GM23248 (cell line): ENCODE measurements at regions not wholly inside any gene's neighbourhood (a gene's known extent, or its start where the extent isn't known, plus 50 kb on each side); places are given as distances from the start of the nearest gene placed in this dataset.

Source experiments
- DNase-seq: peaks from one replicate; pipeline ENCODE4 v3.0.0-alpha.2; 2015
- H2AFZ ChIP-seq: fragments of 200-600 bp; sonication (generic); 2 replicates; pipeline ENCODE4 v1.6.1; 2016; ENCODE audit warnings: antibody characterized with exemption
- H3F3A ChIP-seq: fragments of 200-600 bp; sonication (generic); 2 replicates; pipeline ENCODE4 v1.6.1; 2016; ENCODE audit warnings: mild to moderate bottlenecking, antibody characterized with exemption, mixed run types; ENCODE audit not compliant: insufficient read depth
- H3K27ac ChIP-seq: fragments of 200-600 bp; sonication (generic); 2 replicates; pipeline ENCODE4 v1.5.1; 2016; ENCODE audit warnings: mild to moderate bottlenecking
- H3K27me3 ChIP-seq: fragments of 200-600 bp; sonication (generic); replicated peaks from 2 replicates; pipeline ENCODE4 v1.6.1; 2016; ENCODE audit warnings: mild to moderate bottlenecking; ENCODE audit not compliant: insufficient read depth
- H3K36me3 ChIP-seq: fragments of 200-600 bp; sonication (generic); 2 replicates; pipeline ENCODE4 v1.6.1; 2016; ENCODE audit warnings: low read depth, mild to moderate bottlenecking
- H3K4me1 ChIP-seq: fragments of 200-600 bp; sonication (generic); 2 replicates; pipeline ENCODE4 v1.6.1; 2016; ENCODE audit warnings: mild to moderate bottlenecking; ENCODE audit not compliant: insufficient read depth
- H3K4me2 ChIP-seq: fragments of 200-600 bp; sonication (generic); one replicate; pipeline ENCODE4 v1.6.1; 2016; ENCODE audit warnings: mild to moderate bottlenecking; ENCODE audit not compliant: unreplicated experiment
- H3K4me3 ChIP-seq: fragments of 200-600 bp; sonication (generic); 2 replicates; pipeline ENCODE4 v1.5.1; 2016; ENCODE audit warnings: mild to moderate bottlenecking
- H3K79me2 ChIP-seq: fragments of 200-600 bp; sonication (generic); 2 replicates; pipeline ENCODE4 v1.6.1; 2016; ENCODE audit warnings: mild to moderate bottlenecking; ENCODE audit not compliant: insufficient read depth
- H3K9ac ChIP-seq: fragments of 200-600 bp; sonication (generic); 2 replicates; pipeline ENCODE4 v1.6.1; 2016; ENCODE audit warnings: mild to moderate bottlenecking
- H3K9me2 ChIP-seq: fragments of 200-600 bp; sonication (generic); 2 replicates; pipeline ENCODE4 v1.6.1; 2016; ENCODE audit warnings: mixed run types, mild to moderate bottlenecking, moderate library complexity; ENCODE audit not compliant: insufficient read depth
- H3K9me3 ChIP-seq: fragments of 200-600 bp; sonication (generic); one replicate; pipeline ENCODE4 v1.6.1; 2017; ENCODE audit warnings: low read depth
- H4K20me1 ChIP-seq: fragments of 200-600 bp; sonication (generic); 2 replicates; pipeline ENCODE4 v1.6.0; 2016; ENCODE audit not compliant: insufficient read depth
- EZH2 ChIP-seq: fragments of 200-600 bp; sonication (generic); IDR thresholded peaks from 2 replicates; pipeline ENCODE4 v1.6.1; 2018; ENCODE audit warnings: antibody characterized with exemption, mild to moderate bottlenecking; ENCODE audit not compliant: insufficient read depth, poor library complexity, severe bottlenecking
- EZH2phosphoT487 ChIP-seq: fragments of 200-600 bp; sonication (generic); IDR thresholded peaks from 2 replicates; pipeline ENCODE4 v1.6.1; 2018; ENCODE audit warnings: antibody characterized with exemption, moderate library complexity, mild to moderate bottlenecking, low read depth; ENCODE audit not compliant: insufficient read depth
- WGBS, 2 experiments: methylation state at CpG; one replicate each; pipeline ENCODE4 v1.1.6; 2015 to 2017; ENCODE audit warnings: low lambda C conversion rate in 2 of 2, low coverage in 1 of 2; ENCODE audit errors: missing lambda C conversion rate in 2 of 2; 5-methylcytosine and 5-hydroxymethylcytosine counted together
- in situ Hi-C: fragments of 300-500 bp; cut with MboI; formaldehyde crosslinking; loops from 2 replicates; pipeline ENCODE4 v1.15.0; 2020

GRCh38 chr10:131438665-131439064 lies 127.1 kb upstream of the TCERG1L start:
- DNase-seq = no peak
- Histone ChIP-seq H3K4me1 (no peaks in the 10 kb centered on the region), H3K9me2 (no peaks in the 10 kb centered on the region), H3K9ac (no peak overlapping the region), H3K27me3 (peaks cover 5% of the 10 kb centered on the region; the same call in 1 of the 2 replicates), H3K4me2 (no peak overlapping the region), H3K9me3 (no peaks in the 10 kb centered on the region), H3K27ac (no peak overlapping the region), H2AFZ (no peak overlapping the region), H3K36me3 (no peaks in the 10 kb centered on the region), H3K4me3 (no peak overlapping the region), H3K79me2 (no peaks in the 10 kb centered on the region), H3F3A (peaks cover 8% of the 10 kb centered on the region), H4K20me1 (no peaks in the 10 kb centered on the region)
- WGBS, 2 experiments = 20 to 36% methylated on average over 4 of the region's 4 CpGs
- in situ Hi-C loops = no loop called here
- TF ChIP-seq EZH2 (no peak), EZH2phosphoT487 (no peak)

GRCh38 chr10:131439705-131440104 lies 128.2 kb upstream of the TCERG1L start:
- H3K79me2 ChIP-seq = no peaks in the 10 kb centered on the region
- H4K20me1 ChIP-seq = no peaks in the 10 kb centered on the region
- no peak overlapping the region for H2AFZ ChIP-seq
- TF ChIP-seq EZH2 = no peak
- no peak overlapping the region for H3K9ac ChIP-seq
- in situ Hi-C loops = no loop called here
- H3F3A ChIP-seq = peaks cover 8% of the 10 kb centered on the region
- no peaks in the 10 kb centered on the region for H3K9me2 ChIP-seq
- WGBS, 2 experiments = 44 to 45% methylated on average over 6 of the region's 6 CpGs
- no peaks in the 10 kb centered on the region for H3K36me3 ChIP-seq
- H3K27me3 ChIP-seq = no peaks in the 10 kb centered on the region; the same call in 1 of the 2 replicates
- H3K4me2 ChIP-seq = no peak overlapping the region
- H3K9me3 ChIP-seq = no peaks in the 10 kb centered on the region
- DNase-seq = no peak
- no peak overlapping the region for H3K27ac ChIP-seq
- H3K4me1 ChIP-seq = no peaks in the 10 kb centered on the region
- H3K4me3 ChIP-seq = no peak overlapping the region

- Histone ChIP-seq H3K9ac (no peak overlapping the region), H3K4me3 (no peak overlapping the region), H3K9me2 (no peaks in the 10 kb centered on the region), H4K20me1 (no peaks in the 10 kb centered on the region), H3K27ac (no peak overlapping the region), H3K4me1 (no peaks in the 10 kb centered on the region), H3F3A (peaks cover 8% of the 10 kb centered on the region), H3K9me3 (no peaks in the 10 kb centered on the region), H3K4me2 (no peak overlapping the region), H3K79me2 (no peaks in the 10 kb centered on the region), H3K27me3 (no peaks in the 10 kb centered on the region; the same call in 1 of the 2 replicates), H3K36me3 (no peaks in the 10 kb centered on the region), H2AFZ (no peak overlapping the region)
- in situ Hi-C loops = no loop called here
- no peak for DNase-seq
- TF ChIP-seq EZH2phosphoT487 (no peak), EZH2 (no peak)
- WGBS, 2 experiments = 49 to 59% methylated on average over 33 of the region's 33 CpGs
Observed at GRCh38 chr10:131440405-131441360, 129.2 kb upstream of the TCERG1L start.

DNA sequence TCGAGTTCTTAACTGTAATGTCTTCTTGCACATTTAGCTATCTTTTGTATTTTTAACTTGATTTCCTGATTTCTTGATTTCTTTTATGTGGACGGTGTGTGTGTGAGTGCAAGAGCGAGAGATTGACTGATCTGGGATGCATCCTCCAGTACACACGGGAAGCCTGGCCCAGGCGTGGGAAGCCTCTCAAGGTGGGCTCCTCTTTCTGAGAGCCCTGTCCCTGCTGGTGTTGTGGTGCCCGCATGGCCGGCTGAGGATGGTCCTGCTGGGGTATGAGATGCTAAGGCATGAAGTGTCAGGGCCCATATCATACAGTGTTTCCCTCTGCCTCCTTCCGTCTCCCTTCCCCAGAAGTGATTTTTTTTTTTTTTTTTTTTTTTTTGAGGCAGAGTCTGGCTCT lies 130.8 kb upstream of the TCERG1L start:
- H3K9me3 ChIP-seq = no peaks in the 10 kb centered on the region
- no peaks in the 10 kb centered on the region; the same call in 1 of the 2 replicates for H3K27me3 ChIP-seq
- H3K4me1 ChIP-seq = no peaks in the 10 kb centered on the region
- no peak for TF ChIP-seq EZH2
- TF ChIP-seq EZH2phosphoT487 = no peak
- no peaks in the 10 kb centered on the region for H3K9me2 ChIP-seq
- H2AFZ ChIP-seq = no peak overlapping the region
- no peak overlapping the region for H3K9ac ChIP-seq
- in situ Hi-C loops = no loop called here
- no peak overlapping the region for H3K27ac ChIP-seq
- H3K79me2 ChIP-seq = no peaks in the 10 kb centered on the region
- H3K36me3 ChIP-seq = no peaks in the 10 kb centered on the region
- 48 to 50% methylated on average over 7 to 8 of the region's 8 CpGs for WGBS, 2 experiments
- no peak for DNase-seq
- no peaks in the 10 kb centered on the region for H4K20me1 ChIP-seq
- H3K4me3 ChIP-seq = no peak overlapping the region
- no peaks in the 10 kb centered on the region for H3F3A ChIP-seq
- H3K4me2 ChIP-seq = no peak overlapping the region
